GM21619 (cell line): ENCODE measurements at regions not wholly inside any gene's neighbourhood (a gene's known extent, or its start where the extent isn't known, plus 50 kb on each side); places are given as distances from the start of the nearest gene placed in this dataset.
"Not testable (repeated sequence)": the region's sequence is repeated elsewhere in the genome, so short reads cannot be mapped to it uniquely, and the experiment has no call there.

Experiments used
- ATAC-seq: cut with Tn5 transposase; IDR thresholded peaks from one replicate; pipeline ENCODE4 v1.9.1; 2021; ENCODE audit not compliant: unreplicated experiment

- no peak for ATAC-seq
Measured at GRCh38 chr5:88092958-88093605, 175.6 kb downstream of the TMEM161B start.

GRCh38 chr5:88092358-88092757 lies 176.3 kb downstream of the TMEM161B start:
- no peak for ATAC-seq

- no peak for ATAC-seq
Measured at GRCh38 chr5:88090506-88090905, 178.1 kb downstream of the TMEM161B start.

GRCh38 chr5:88089719-88090390 lies 178.8 kb downstream of the TMEM161B start:
- no peak for ATAC-seq

GRCh38 chr5:88085462-88085861 lies 183.2 kb downstream of the TMEM161B start:
- ATAC-seq, result no peak

- ATAC-seq, result no peak
Measured at GRCh38 chr5:88081877-88082276, 186.8 kb downstream of the TMEM161B start.

- ATAC-seq, result no peak
Measured at GRCh38 chr5:88063813-88064212, 204.8 kb downstream of the TMEM161B start.

- ATAC-seq, result no peak
Measured at GRCh38 chr5:88060194-88060593, 208.5 kb downstream of the TMEM161B start.

- ATAC-seq, result no peak
Measured at GRCh38 chr5:88058625-88059024, 210.0 kb downstream of the TMEM161B start.

GRCh38 chr5:88052468-88052867 lies 216.2 kb downstream of the TMEM161B start:
- not testable (repeated sequence) for ATAC-seq

GRCh38 chr5:88051148-88051547 lies 217.5 kb downstream of the TMEM161B start:
- no peak for ATAC-seq

- no peak for ATAC-seq
Measured at GRCh38 chr5:88049737-88050136, 218.9 kb downstream of the TMEM161B start.

- ATAC-seq, result no peak
Measured at GRCh38 chr5:88049156-88049555, 219.5 kb downstream of the TMEM161B start.

GRCh38 chr5:88045931-88046461 lies 222.6 kb downstream of the TMEM161B start:
- no peak for ATAC-seq

- no peak for ATAC-seq
Measured at GRCh38 chr5:88045165-88045564, 223.5 kb downstream of the TMEM161B start.

- ATAC-seq, result no peak
Measured at GRCh38 chr5:88034520-88034919, 234.1 kb downstream of the TMEM161B start.

GRCh38 chr5:88033191-88033590 lies 235.5 kb downstream of the TMEM161B start:
- no peak for ATAC-seq

- no peak for ATAC-seq
Measured at GRCh38 chr5:88029011-88029410, 239.6 kb downstream of the TMEM161B start.

- no peak for ATAC-seq
Measured at GRCh38 chr5:88021141-88021540, 247.5 kb downstream of the TMEM161B start.

- ATAC-seq, result not testable (repeated sequence)
Measured at GRCh38 chr5:88014984-88015383, 253.7 kb downstream of the TMEM161B start.

GRCh38 chr5:88000877-88001276 lies 267.8 kb downstream of the TMEM161B start:
- ATAC-seq, result no peak

GRCh38 chr5:87997662-87998061 lies 271.0 kb downstream of the TMEM161B start:
- ATAC-seq, result no peak
